HepG2 (cell line): ENCODE measurements at regions not wholly inside any gene's neighbourhood (a gene's known extent, or its start where the extent isn't known, plus 50 kb on each side); places are given as distances from the start of the nearest gene placed in this dataset.

Experiments
- ATAC-seq: fragments of 200-7000 bp; cut with Tn5 transposase; 3 replicates; pipeline ENCODE4 v1.9.1; 2020; ENCODE audit warnings: mild to moderate bottlenecking, moderate library complexity
- BruUV-seq: library from RNA; stranded (reverse); fragments of 400-500 nt; replicated peaks from 2 replicates; lab custom pipeline; 2021; lab: Mats Ljungman, UMichigan
- CTCF ChIA-PET: fragments of 300-600 bp; formaldehyde crosslinking; extraction: SDS; loops from one replicate; lab custom pipeline; 2021; ENCODE audit warnings: low total read pairs, inconsistent platforms, low intra/inter-chr PET ratio; lab: Yijun Ruan, JAX
- POLR2A ChIA-PET: fragments of 350-600 bp; sonication (Branson Sonifier 250); formaldehyde crosslinking; loops from one replicate; lab custom pipeline; 2020; ENCODE audit warnings: antibody characterized with exemption, inconsistent platforms; lab: Yijun Ruan, JAX
- DNase-seq: peaks from one replicate; pipeline ENCODE4 v3.0.0-alpha.2; 2015; ENCODE audit warnings: low spot score
- FAIRE-seq: peaks from 3 replicates; lab custom pipeline; 2011; peaks lifted over from hg19 to GRCh38; lab: Jason Lieb, UNC
- H2AFZ ChIP-seq: one replicate; pipeline ENCODE4 v1.6.1; 2011; ENCODE audit warnings: low read length, inconsistent platforms
- H3K27ac ChIP-seq: fragments of 300-600 bp; 3 replicates; pipeline ENCODE4 v1.8.0; 2011; ENCODE audit warnings: mixed run types, mild to moderate bottlenecking, mixed read lengths, low read length, inconsistent platforms; ENCODE audit not compliant: insufficient read depth; ENCODE audit errors: extremely low read length
- H3K27me3 ChIP-seq, 2 experiments: fragments of 200-600 bp in 1 of 2; 2 replicates in 1 of 2; 3 replicates in 1 of 2; pipeline versions ENCODE4 v1.6.0 to v1.8.0; 2011; ENCODE audit warnings: low read length in 2 of 2, mild to moderate bottlenecking in 2 of 2, moderate library complexity in 2 of 2, inconsistent platforms in 1 of 2; ENCODE audit not compliant: insufficient read depth in 2 of 2, control insufficient read depth in 1 of 2
- H3K36me3 ChIP-seq, 2 experiments: fragments of 200-600 bp in 1 of 2; replicated peaks in 1 of 2; 2 replicates in 1 of 2; 3 replicates in 1 of 2; pipeline versions ENCODE4 v1.5.1 to v1.8.0; 2011; ENCODE audit warnings: low read length in 2 of 2, inconsistent platforms in 1 of 2; ENCODE audit not compliant: insufficient read depth in 2 of 2, control insufficient read depth in 1 of 2
- H3K4me1 ChIP-seq: 2 replicates; pipeline ENCODE4 v1.5.1; 2012; ENCODE audit warnings: low read length, inconsistent platforms; ENCODE audit not compliant: insufficient read depth
- H3K4me2 ChIP-seq: 2 replicates; pipeline ENCODE4 v1.6.0; 2011; ENCODE audit warnings: low read depth, low read length, inconsistent platforms
- H3K4me3 ChIP-seq, 3 experiments: fragments of 200-600 bp in 1 of 3; sonication (generic), shearing (Covaris generic) in 1 of 3; replicated peaks in 1 of 3; 2 replicates each; pipeline ENCODE4 v1.5.1; 2011 to 2016; ENCODE audit warnings: low read length in 3 of 3, inconsistent platforms in 2 of 3, low read depth in 2 of 3, mild to moderate bottlenecking in 2 of 3, control low read depth in 1 of 3, mixed read lengths in 1 of 3; ENCODE audit not compliant: insufficient read depth in 1 of 3
- H3K79me2 ChIP-seq: one replicate; pipeline ENCODE4 v1.6.1; 2011; ENCODE audit warnings: low read length, inconsistent platforms; ENCODE audit not compliant: insufficient read depth
- H3K9ac ChIP-seq: 2 replicates; pipeline ENCODE4 v1.6.0; 2011; ENCODE audit warnings: mild to moderate bottlenecking, low read depth, low read length, inconsistent platforms; ENCODE audit not compliant: insufficient read depth
- H3K9me3 ChIP-seq: 2 replicates; pipeline ENCODE4 v1.5.1; 2012; ENCODE audit warnings: mild to moderate bottlenecking, low read length
- H4K20me1 ChIP-seq: 2 replicates; pipeline ENCODE4 v1.6.0; 2011; ENCODE audit warnings: inconsistent platforms, mild to moderate bottlenecking, low read length, moderate library complexity; ENCODE audit not compliant: insufficient read depth
- BCL6 ChIP-seq: IDR thresholded peaks from 2 replicates; pipeline ENCODE4 v1.6.1; 2016; ENCODE audit warnings: missing genetic modification reagents, missing compliant biosample characterization
- KDM1A ChIP-seq: IDR thresholded peaks from 2 replicates; pipeline ENCODE4 v1.6.1; 2016; ENCODE audit warnings: missing compliant biosample characterization
- RARA ChIP-seq: IDR thresholded peaks from 2 replicates; pipeline ENCODE4 v1.6.1; 2016; ENCODE audit warnings: missing genetic modification reagents, missing compliant biosample characterization
- TBX2 ChIP-seq: sonication (generic); formaldehyde crosslinking; IDR thresholded peaks from 2 replicates; pipeline ENCODE4 v1.5.0; 2020; ENCODE audit warnings: missing genetic modification reagents, mild to moderate bottlenecking, borderline replicate concordance
- ZNF484 ChIP-seq: sonication (generic); formaldehyde crosslinking; IDR thresholded peaks from 2 replicates; pipeline ENCODE4 v1.5.1; 2020; ENCODE audit warnings: mild to moderate bottlenecking, low read depth, missing genetic modification reagents, borderline replicate concordance
- ZNF644 ChIP-seq: IDR thresholded peaks from 2 replicates; pipeline ENCODE4 v1.6.1; 2016; ENCODE audit warnings: low read depth
- ZNF761 ChIP-seq: sonication (generic); formaldehyde crosslinking; conservative IDR thresholded peaks from 2 replicates; pipeline ENCODE4 v1.4.0; 2020; ENCODE audit warnings: mild to moderate bottlenecking, missing genetic modification reagents
- ZNF780A ChIP-seq: sonication (generic); formaldehyde crosslinking; IDR thresholded peaks from 2 replicates; pipeline ENCODE4 v1.8.0; 2022; ENCODE audit warnings: mild to moderate bottlenecking, missing genetic modification reagents, moderate library complexity
- WGBS: methylation state at CpG from one replicate; pipeline ENCODE4 v1.1.6; 2017; ENCODE audit warnings: low lambda C conversion rate; 5-methylcytosine and 5-hydroxymethylcytosine counted together
- in situ Hi-C: cut with HindIII; loops from 2 replicates; pipeline ENCODE4 v1.10.0; 2017; ENCODE audit warnings: low pct_unique_long_range_greater_than_20kb; ENCODE audit not compliant: extremely low pct_ligation_motif_present
- intact Hi-C: fragments of 100-400 bp; cut with micrococcal nuclease; formaldehyde crosslinking; loops from one replicate; pipeline ENCODE4 v1.10.0; 2022; ENCODE audit not compliant: unreplicated experiment
- TF ChIP-seq, protein P1 (sequence below): IDR thresholded peaks from 2 replicates; pipeline ENCODE4 v1.4.0; 2020; ENCODE audit warnings: mild to moderate bottlenecking, missing genetic modification reagents
- TF ChIP-seq, protein P2 (sequence below): IDR thresholded peaks from 2 replicates; pipeline ENCODE4 v1.6.1; 2016; ENCODE audit warnings: control low read depth

DNA sequence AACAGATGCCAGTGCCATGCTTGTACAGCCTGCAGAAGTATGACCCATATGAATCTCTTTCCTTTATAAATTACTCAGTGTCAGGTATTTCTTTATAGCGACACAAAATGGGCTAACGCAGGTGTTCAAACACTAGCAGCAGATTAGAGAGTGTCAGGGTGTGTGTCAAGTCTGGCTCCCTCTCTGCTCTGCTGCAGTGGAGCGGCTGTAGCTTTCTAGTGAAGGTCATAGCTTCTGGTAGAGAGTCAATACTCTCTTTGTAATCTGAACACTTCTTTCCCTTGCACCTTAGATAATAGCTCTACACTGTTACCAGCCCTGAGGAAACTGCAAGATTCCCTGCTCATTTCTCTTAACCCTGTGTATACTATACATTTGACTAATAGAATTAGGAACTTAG, 483.2 kb upstream of the TGFBR2 start (continued):
- peak; percentile 95 for TF ChIP-seq BCL6 (CRISPR knock-in tag)
- TF ChIP-seq ZNF484 (CRISPR knock-in tag): no peak
- TF ChIP-seq, protein P1, sequence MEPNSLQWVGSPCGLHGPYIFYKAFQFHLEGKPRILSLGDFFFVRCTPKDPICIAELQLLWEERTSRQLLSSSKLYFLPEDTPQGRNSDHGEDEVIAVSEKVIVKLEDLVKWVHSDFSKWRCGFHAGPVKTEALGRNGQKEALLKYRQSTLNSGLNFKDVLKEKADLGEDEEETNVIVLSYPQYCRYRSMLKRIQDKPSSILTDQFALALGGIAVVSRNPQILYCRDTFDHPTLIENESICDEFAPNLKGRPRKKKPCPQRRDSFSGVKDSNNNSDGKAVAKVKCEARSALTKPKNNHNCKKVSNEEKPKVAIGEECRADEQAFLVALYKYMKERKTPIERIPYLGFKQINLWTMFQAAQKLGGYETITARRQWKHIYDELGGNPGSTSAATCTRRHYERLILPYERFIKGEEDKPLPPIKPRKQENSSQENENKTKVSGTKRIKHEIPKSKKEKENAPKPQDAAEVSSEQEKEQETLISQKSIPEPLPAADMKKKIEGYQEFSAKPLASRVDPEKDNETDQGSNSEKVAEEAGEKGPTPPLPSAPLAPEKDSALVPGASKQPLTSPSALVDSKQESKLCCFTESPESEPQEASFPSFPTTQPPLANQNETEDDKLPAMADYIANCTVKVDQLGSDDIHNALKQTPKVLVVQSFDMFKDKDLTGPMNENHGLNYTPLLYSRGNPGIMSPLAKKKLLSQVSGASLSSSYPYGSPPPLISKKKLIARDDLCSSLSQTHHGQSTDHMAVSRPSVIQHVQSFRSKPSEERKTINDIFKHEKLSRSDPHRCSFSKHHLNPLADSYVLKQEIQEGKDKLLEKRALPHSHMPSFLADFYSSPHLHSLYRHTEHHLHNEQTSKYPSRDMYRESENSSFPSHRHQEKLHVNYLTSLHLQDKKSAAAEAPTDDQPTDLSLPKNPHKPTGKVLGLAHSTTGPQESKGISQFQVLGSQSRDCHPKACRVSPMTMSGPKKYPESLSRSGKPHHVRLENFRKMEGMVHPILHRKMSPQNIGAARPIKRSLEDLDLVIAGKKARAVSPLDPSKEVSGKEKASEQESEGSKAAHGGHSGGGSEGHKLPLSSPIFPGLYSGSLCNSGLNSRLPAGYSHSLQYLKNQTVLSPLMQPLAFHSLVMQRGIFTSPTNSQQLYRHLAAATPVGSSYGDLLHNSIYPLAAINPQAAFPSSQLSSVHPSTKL: peak; percentile 35; the same call in 1 of the 2 replicates
- TF ChIP-seq ZNF761 (CRISPR knock-in tag): peak; percentile 100
- TF ChIP-seq RARA (CRISPR knock-in tag): peak; percentile 52
- TF ChIP-seq TBX2: peak; percentile 41; the same call in 1 of the 2 replicates
- TF ChIP-seq, all 625 proteins: peak for 17

DNA sequence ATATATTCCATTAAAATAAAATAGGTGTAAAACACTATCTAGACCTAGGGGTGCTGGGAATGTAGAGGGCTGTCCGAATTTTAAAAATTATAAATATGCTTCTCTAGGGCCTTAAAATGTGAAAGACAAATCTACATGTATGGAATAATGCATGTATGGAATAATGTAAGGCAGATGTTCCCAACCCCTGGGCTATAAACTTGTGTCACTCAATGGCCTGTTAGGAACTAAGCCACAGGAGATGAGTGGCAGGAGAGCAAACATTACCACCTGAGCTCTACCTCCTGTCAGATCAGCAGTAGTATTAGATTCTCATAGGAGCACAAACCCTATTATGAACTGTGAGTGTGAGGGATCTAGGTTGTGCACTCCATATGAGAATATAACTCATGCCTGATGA, 482.6 kb upstream of the TGFBR2 start:
- no peak overlapping the region for H2AFZ ChIP-seq
- no peaks in the 10 kb centered on the region for H3K36me3 ChIP-seq
- DNase-seq (no peak), FAIRE-seq (no peak), ATAC-seq (no peak)
- 4% methylated on average over 1 of the region's 1 CpG for WGBS
- intact Hi-C loops: no loop called here
- no peak overlapping the region for H3K27ac ChIP-seq
- H3K9me3 ChIP-seq: no peaks in the 10 kb centered on the region
- H3K4me3 ChIP-seq: no peak overlapping the region
- no peaks in the 10 kb centered on the region for H3K27me3 ChIP-seq
- peaks cover 48% of the 10 kb centered on the region for H3K4me1 ChIP-seq
- ChIA-PET CTCF (no interaction called here), POLR2A (no interaction called here)
- no peak overlapping the region for H3K9ac ChIP-seq
- no peak overlapping the region for H3K4me2 ChIP-seq
- H3K79me2 ChIP-seq: no peaks in the 10 kb centered on the region
- no TSS peak for BruUV-seq
- in situ Hi-C loops: no loop called here
- no peaks in the 10 kb centered on the region for H4K20me1 ChIP-seq
- TF ChIP-seq, protein P2, sequence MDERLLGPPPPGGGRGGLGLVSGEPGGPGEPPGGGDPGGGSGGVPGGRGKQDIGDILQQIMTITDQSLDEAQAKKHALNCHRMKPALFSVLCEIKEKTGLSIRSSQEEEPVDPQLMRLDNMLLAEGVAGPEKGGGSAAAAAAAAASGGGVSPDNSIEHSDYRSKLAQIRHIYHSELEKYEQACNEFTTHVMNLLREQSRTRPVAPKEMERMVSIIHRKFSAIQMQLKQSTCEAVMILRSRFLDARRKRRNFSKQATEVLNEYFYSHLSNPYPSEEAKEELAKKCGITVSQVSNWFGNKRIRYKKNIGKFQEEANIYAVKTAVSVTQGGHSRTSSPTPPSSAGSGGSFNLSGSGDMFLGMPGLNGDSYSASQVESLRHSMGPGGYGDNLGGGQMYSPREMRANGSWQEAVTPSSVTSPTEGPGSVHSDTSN (CRISPR knock-in tag): peak; percentile 60; the same call in 1 of the 2 replicates
- no peak for TF ChIP-seq ZNF780A (CRISPR knock-in tag)
- no peak for TF ChIP-seq KDM1A
- no peak for TF ChIP-seq ZNF644 (CRISPR knock-in tag)
- TF ChIP-seq, all 625 proteins: peak for 1
